HG03095 (cell line): ENCODE measurements at regions not wholly inside any gene's neighbourhood (a gene's known extent, or its start where the extent isn't known, plus 50 kb on each side); places are given as distances from the start of the nearest gene placed in this dataset.

Experiments used
- ATAC-seq: cut with Tn5 transposase; IDR thresholded peaks from one replicate; pipeline ENCODE4 v1.9.1; 2021; ENCODE audit warnings: moderate library complexity; ENCODE audit not compliant: unreplicated experiment

DNA sequence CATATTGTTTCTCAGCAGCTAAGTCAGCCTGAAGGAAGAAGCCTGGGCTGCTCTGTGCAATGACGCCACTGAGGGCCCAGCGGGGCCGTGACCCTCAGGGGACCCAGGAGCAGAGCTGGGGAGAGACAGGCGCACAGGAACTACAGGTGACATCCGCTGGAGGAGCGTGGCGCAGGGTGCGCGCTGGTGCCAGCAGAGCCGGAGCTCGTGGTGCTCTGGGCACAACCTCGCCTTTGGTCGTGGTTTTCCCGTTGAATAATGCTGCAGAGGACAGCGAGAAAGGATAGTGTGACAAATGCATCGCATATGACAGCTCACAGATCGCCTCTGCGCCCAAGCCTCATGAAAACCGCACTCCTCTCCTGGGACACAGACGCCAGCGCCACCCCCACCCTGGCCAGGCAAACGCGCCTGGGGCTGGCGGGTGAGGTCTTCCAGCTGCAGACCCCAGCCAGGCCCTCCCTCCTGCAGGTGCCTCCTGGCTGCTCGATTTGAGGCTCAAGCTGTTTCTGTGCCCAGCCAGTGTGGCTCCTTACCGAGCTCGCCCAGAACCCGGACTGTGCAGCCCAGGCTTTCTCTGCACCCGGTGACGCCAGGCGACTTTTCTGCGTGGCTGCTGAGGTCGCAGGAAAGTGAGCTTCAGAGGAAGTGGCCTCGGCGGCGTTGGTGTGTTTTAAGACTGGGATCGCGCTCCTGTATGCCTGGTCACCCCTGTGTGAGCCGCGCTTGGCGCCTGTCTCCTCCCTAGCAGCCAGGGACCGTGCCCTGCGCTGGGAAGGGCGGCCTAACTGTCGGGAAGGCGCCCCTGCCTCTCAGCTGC, 583.1 kb upstream of the HS6ST1 start:
- ATAC-seq = no peak

DNA sequence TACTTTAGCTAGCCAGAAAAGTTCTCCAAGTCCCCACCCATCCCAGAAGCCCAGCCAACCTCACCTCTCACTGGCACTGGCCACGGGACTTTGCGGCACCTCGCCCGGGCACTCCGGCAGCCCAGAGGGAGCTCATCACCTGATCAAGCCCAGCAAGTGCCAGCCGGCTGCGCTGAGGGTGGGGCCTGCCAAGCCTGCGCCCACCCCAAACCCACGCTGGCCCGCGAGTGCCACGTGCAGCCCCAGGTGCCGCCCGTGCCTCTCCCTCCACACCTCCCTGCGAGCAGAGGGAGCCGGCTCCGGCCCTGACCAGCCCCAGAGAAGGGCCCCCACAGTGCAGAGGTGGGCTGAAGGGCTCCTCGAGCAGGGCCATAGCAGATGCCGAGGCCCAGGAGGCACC, 585.0 kb upstream of the HS6ST1 start:
- no peak for ATAC-seq

DNA sequence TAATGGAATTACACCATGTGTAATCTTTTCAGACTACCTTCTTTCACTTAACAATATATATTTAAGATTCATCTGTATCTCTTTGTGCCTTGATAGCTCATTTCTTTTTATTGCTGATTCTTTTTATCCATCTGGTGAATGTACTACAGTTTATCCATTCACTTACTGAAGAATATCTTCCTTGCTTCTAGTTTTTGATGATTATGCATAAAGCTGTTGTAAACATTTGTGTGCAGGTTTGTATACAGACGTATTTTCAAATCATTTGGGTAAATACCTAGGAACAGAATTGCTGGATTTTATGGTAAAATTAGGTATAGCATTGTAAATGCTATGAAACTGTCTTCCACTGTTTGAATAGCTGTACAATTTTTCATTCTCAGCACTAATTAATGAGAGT, 592.6 kb upstream of the HS6ST1 start:
- no peak for ATAC-seq

DNA sequence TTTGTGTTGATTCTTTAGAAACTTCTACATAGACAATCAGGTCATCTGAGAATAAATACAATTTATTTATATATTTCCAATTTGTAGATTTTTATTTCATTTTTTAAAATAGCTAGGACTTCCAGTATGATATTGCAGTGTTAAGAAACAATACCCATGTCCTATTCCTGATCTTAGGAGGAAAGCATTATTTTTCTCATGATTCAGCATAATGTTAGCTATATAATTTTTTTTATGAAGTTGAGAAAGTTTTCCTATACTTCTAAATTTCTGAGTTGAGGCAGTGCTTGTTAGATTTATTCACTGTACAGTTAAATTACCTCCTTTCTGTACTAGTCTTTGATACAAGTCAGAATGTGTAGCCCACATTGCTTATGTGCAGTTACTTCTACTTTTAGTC, 595.7 kb upstream of the HS6ST1 start:
- no peak for ATAC-seq

DNA sequence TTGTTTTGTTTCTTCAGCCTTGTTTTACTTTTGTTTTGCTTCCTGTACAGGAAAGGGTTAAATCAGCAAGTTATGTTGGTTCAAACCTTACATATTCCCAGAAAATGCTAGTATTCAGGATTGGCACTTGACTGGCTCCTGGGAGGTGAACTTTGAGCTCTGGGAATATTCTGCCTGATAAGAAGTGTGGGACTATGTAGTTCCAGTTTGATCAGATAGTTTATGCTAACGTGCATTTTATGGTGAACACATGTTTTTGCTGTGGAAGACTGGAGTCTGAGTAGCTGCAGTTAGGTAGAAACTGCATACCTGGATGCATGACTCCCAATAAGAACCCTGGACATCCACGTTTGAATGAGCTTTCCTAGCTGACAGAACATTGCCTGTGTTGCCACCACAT, 603.1 kb upstream of the HS6ST1 start:
- no peak for ATAC-seq

DNA sequence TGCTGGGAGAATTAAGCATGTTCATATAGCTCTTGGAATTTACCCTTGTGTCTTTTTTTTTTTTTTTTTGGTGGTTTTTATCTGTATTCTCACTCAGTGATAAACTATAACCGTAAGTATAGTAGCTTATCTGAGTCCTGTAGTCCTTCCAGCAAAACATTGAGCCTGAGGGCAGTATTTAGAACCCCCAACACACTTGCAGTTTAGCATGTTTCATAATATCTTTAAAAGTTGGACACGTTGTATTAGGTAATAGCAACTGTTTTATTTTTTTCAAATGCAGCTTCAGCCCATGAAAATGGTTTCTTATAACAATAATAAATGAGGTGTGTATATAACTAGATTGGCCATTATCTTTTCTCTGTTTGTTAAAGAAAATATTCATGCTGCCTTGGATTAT, 603.5 kb upstream of the HS6ST1 start:
- ATAC-seq = no peak

DNA sequence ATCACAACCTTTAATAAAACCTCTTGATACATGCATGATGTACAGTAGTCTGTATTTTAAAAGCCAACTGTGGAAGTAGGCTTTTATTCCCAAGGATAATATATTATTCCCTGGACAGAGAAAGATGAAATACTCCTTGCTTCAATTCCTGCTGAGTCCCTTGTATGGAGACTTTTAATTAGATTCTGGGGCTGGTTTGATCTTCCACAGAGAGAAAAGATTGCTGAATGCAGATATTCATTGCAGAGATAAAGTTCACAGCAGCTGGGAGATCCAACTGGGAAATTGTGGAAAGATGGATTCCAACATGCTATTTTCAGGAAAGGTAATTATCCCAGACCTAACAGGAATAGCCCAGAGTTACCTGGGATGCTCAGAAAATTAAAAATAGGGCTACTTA, 607.0 kb upstream of the HS6ST1 start:
- no peak for ATAC-seq

DNA sequence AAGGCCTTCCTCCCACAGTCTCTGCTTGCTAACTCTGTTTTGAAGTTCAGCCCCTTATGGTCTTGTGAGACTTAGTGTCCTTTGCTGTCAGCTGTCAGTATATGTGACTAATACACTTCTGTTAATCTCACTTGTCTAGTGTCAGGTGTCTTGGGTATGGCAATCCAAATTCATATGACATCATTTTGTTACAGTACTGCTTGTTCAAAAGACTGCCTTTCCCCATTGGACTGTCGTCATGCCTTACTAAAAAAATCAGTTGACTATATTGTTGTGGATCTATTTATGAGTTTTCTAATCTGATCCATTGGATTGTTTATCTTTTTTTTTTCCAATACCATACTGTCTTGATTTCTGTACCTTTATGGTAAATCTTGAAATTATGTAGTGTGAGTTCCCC, 611.4 kb upstream of the HS6ST1 start:
- no peak for ATAC-seq

DNA sequence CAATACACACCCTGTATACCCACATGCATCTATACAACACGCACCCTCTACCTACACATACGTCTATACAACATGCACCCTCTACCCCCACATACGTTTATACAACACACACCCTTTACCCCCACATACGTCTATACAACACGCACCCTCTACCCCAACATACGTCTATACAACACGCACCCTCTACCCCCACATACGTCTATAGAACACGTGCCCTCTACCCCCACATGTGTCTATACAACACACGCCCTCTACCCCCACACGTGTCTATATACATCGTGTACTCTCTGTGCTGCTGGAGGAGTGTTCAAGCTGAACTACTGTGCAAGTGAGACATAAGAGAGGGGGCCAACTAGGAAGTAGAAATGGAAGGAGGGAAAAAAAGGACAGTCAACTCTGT, 621.7 kb upstream of the HS6ST1 start:
- ATAC-seq = no peak

DNA sequence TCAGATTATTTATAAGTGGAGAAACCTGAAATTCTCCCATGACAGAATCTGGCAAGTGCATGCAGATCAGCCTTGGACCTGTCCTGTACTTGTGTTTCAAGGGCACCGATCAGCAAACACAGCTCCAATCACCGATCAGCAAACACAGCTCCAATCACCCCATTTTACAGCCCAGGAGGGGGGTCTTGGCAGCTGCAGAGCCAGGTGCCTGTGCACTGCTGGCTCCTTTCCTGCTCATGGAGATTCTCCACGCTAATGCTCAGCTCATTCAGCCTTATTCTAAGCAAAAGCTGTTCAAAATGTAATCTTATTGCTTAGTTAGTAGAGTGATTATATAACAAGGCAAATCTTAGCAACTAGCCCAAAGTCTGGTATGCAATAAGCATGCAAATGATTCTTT, 623.1 kb upstream of the HS6ST1 start:
- ATAC-seq = no peak

DNA sequence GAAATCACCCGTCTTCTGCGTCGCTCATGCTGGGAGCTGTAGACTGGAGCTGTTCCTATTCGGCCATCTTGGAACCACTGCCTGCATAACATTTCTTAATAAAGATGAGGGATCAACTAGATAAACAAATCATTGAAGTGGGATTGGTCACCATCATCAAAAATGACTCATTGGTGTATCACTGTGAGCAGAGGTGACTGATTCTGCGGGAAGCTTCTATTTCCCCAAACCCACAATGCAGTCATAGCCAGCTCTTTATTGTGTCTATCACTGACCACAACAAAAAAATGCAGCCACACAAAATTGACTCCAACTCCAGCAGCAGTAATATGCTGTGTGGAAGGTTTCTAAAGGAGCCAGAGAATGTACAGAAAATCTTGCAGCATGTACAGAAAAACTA, 630.7 kb upstream of the HS6ST1 start:
- ATAC-seq = no peak

DNA sequence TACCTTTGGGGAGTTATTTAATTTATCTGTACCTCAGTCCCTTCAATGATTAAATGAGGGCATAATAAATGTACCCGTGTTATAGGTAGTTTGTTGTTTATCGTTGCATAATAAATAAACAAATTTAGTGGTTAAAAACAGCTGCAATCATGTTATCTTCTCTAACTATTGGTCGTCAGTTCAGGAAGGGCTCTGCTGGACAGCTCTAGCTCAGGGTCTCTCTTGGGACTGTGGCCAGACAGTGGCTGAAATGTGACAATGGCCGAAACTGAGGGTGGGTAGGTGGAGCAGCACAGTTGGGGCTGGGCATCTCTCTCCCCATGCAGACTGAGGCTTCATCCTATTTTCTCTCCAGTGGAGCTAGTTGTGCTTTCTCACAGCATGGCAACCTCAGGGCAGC, 632.1 kb upstream of the HS6ST1 start:
- ATAC-seq = no peak

DNA sequence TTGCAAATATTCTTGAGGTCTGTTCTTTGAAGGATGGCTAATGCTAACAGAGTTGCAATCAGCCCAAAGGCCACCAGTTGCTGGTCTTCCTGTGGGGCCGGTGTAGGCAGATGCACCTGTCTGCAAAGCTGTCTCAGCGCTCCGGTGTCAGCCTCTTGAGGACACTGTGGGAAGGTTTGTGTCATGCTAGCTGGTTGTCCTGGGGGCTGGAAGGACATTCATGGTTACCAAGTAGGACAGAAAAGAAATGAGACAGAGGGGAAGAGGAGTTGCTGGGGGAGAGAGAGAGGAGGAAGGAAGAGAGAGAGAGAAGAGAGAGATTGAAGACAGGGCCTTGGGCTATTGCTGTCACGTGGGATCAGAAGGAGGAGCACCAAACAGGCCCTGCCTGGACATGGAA, 639.6 kb upstream of the HS6ST1 start:
- ATAC-seq = no peak

DNA sequence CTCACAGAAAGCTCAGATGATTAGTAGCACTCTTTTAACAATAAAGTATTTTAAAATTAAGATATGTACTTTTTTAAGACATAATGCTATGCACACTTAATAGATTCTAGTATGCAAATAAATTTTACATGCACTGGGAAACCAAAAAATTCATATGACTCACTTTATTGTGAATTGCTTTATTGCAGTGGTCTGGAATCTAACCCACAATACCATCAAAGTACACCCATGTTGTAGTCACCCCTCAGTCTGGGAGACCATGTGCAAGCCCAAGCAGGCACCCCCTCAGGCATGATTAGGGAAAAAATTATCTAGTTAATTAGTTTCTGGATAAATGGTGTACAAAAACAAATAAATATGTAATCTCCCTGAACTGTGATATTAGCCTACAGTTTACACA, 649.0 kb upstream of the HS6ST1 start:
- ATAC-seq = no peak

DNA sequence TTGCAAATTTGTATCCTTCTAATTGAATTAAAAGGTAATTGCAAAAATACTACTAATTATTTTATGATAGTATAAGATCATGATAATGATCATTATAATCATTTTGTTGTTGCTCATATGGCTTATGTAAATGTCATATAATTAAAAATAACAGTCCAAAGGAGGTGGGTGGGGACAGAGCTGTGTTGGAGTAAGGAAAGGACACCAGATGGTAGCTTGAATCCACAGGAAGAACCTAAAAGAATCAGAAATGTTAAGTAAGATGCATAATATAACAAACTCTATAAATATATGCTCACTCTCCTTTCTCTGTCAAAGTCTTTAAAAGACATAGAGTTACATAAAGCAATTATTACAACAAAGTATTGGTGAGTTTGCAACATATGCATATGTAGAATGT, 650.7 kb upstream of the HS6ST1 start:
- ATAC-seq = no peak

DNA sequence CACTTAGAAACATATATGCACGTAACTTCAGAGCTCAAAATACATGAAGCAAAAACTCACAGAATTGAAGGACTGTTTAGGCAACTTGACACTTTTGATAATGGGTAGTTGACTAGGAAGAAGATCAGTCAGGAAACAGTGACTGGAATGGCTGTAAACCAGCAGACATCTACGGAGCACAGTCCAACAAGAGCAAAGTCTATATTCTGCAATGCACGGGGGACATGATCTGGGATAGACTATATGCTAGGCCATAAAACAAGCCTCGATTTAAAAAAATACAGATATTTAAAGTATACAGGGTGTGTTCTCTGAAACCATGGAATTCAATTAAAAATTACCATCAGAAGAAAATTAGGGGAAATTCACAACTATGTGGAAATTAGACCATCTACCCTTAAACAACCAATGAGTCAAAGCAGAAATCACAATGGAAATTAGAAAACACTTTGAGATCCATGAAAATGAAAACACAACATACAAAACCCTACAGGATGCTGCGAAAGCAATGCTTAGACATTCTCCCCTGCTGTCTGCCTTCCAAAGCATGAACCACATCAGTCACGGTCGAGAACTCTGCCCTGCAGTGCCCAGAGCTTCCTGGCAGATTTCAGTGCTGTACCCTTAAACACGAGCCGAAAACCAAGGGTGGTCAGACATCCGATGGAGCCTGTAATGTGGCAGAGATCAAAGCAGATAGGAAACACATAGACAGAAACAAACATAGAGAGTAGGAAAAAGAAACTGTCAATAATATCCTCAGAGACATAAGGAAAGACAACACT, 651.9 kb upstream of the HS6ST1 start:
- no peak for ATAC-seq

DNA sequence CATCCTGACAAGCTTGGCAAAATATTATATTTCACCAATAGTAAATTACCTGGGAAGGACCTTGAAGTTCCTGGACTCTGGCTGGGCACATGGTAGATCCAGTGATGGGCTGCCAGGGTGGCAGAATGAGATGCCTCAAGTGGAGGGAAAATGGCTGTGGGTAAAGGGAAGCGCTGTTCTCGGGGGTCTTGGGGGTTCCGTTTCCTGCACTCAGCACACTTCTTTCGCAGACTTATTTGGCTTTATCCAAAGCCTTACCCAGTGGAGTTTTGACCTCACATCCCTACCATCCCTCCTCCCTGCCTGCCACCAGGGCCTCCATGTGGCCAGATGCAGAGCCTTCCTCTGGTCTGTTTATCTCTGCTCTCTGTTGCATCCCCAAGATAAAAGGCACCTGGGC, 654.9 kb upstream of the HS6ST1 start:
- no peak for ATAC-seq

DNA sequence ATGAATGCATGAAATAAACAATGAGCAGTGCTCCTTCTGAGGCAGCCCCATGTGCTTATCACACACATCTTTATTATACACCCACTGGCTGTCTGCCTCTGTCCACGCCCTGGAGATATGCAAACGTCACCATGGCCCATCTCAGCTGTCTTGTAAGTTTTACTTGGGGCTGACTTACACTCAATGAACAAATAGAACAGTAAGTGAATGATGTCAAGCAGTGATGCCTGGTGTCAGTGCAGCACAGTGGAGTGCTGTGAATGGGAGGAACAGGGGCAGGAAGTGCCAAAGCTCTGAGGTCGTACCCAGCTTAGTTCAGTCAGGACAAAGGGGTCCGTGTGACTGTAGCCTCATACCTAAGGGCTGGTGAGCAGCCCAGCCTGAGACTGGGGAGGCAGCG, 659.5 kb upstream of the HS6ST1 start:
- no peak for ATAC-seq

DNA sequence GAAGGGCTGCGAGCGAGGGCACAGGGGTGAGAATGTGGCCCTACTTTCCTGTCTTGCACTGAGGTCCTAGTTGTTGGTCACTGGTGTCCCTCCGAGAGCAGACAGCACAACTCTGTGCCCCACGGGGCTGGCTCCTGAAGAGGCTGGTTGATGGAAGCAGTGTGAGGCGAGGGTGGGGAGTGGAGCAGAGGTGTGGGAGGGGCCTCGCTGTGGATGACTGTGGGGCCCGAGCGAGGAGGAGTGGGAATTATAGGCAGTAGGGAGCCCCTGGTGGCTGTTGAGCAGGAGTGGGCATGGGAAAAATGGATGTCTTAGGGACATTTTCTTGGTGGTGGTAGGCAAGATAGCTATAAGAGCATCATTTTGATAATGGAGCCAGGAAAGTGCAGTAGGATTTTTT, 660.5 kb upstream of the HS6ST1 start:
- no peak for ATAC-seq

DNA sequence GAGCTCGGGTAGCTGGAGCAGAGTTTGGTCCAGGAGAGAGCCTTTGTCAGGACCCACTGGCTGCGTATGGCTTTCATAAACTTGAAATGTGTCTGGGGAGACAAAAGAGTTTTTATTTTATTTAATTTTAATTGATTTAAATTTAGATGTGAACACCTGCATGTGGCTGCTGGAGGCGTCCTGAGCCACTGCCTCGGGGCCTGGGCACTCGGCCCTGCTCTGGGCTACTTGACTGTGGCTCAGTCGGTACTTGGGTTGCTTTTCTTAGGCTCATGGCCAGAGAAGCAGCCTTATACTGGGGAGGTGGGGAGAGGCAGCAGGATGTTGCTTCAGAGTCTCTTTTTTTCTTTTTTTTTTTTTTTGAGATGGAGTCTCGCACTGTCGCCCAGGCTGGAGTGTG, 661.8 kb upstream of the HS6ST1 start:
- ATAC-seq = no peak

DNA sequence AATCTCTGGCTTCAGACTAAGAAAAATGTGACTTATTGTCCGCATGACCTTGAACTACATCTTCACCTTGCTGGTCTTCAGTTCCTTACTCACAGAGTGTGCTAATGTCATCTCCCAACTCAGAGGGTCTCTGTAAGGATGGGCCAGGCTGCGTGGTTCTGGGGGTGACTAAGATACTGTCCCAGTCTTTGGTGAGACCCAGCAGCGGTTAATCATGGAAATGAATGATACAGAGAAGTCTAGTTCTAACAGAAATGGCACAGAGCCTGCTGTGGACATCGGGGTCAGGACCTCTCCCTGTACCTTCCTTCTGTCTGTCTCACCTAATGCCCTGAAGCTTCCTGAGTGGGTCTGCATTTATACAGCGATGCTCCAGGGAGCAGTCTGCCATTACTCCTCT, 662.7 kb upstream of the HS6ST1 start:
- ATAC-seq = no peak

DNA sequence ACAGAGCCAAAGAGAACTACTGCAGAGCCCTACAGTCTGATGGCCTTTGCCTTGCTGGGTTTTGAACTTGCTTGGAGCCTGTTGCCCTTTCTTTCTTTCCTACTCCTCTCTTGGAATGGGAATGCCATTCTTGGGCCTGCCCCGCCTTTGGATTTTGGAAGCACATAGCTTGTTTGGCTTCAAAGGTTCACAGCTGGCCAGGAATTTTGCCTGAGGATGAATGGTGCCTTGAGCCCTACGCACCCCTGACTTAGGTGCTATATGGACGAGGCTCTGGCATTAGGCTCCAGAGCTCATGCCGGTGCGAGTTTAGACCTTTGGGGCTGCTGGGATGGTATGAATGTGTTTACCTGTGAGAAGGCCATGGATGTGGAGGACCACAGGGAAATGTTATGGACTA, 663.3 kb upstream of the HS6ST1 start:
- ATAC-seq = no peak

DNA sequence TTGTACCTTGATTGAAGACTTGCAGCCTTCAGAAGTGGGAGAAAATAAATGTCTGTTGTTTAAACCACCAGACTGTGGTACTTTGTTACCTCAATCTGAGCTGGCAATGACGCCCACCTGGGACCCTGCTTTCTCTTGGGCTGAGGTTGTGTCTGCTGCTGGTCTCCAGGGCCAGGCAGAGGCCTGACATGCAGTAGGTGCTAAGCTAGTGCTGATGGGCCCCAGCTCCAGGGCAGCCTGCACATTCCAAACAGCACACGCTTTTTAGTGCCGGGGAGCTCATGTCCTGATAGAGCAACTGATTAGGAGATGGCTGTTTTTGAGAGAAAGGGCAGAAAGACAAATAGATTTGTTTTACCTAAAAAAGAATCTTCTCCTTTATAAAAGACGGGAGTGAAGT, 664.0 kb upstream of the HS6ST1 start:
- no peak for ATAC-seq
